ENCODE measurements at regions not wholly inside any gene's neighbourhood (a gene's known extent, or its start where the extent isn't known, plus 50 kb on each side); places are given as distances from the start of the nearest gene placed in this dataset.

DNA sequence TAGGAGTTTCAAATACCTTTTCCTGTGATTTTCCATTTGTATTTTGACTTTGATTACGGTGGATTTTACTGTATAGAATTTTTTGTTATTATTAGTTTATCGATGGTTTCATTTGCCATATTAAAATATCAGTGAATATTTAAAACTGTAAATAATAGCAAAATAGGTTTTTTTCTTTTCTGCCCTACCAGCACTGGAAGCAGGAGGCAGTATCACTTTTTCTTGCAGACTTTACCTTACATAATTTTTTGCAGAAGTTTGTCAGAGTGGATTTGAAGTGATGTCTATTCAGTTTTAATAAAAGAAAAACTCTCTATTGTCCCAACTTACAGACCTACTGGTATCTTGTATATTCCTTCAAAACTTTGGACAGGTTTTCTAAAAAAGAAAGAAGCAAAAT lies 213.6 kb downstream of the CENPF start:
- H3K27ac ChIP-seq = no peak overlapping the region
- no peak for DNase-seq (ENCODE audit: low spot score in 2 of 2)
- no peak overlapping the region for H3K4me3 ChIP-seq
- H3K4me1 ChIP-seq = no peaks in the 10 kb centered on the region
- H3K36me3 ChIP-seq = no peaks in the 10 kb centered on the region
- no peaks in the 10 kb centered on the region for H3K9me3 ChIP-seq
- no peak for TF ChIP-seq POLR2AphosphoS5 (IDR thresholded peaks at IDR 0.05)
- no peak for TF ChIP-seq POLR2A (IDR thresholded peaks at IDR 0.05)
- TF ChIP-seq, protein P1, sequence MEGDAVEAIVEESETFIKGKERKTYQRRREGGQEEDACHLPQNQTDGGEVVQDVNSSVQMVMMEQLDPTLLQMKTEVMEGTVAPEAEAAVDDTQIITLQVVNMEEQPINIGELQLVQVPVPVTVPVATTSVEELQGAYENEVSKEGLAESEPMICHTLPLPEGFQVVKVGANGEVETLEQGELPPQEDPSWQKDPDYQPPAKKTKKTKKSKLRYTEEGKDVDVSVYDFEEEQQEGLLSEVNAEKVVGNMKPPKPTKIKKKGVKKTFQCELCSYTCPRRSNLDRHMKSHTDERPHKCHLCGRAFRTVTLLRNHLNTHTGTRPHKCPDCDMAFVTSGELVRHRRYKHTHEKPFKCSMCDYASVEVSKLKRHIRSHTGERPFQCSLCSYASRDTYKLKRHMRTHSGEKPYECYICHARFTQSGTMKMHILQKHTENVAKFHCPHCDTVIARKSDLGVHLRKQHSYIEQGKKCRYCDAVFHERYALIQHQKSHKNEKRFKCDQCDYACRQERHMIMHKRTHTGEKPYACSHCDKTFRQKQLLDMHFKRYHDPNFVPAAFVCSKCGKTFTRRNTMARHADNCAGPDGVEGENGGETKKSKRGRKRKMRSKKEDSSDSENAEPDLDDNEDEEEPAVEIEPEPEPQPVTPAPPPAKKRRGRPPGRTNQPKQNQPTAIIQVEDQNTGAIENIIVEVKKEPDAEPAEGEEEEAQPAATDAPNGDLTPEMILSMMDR (IDR thresholded peaks at IDR 0.05) = no peak
- no peaks in the 10 kb centered on the region for H3K27me3 ChIP-seq
- intact Hi-C loops (cut with DNase I; ENCODE audit: low total_unique reads) = no loop called here

DNA sequence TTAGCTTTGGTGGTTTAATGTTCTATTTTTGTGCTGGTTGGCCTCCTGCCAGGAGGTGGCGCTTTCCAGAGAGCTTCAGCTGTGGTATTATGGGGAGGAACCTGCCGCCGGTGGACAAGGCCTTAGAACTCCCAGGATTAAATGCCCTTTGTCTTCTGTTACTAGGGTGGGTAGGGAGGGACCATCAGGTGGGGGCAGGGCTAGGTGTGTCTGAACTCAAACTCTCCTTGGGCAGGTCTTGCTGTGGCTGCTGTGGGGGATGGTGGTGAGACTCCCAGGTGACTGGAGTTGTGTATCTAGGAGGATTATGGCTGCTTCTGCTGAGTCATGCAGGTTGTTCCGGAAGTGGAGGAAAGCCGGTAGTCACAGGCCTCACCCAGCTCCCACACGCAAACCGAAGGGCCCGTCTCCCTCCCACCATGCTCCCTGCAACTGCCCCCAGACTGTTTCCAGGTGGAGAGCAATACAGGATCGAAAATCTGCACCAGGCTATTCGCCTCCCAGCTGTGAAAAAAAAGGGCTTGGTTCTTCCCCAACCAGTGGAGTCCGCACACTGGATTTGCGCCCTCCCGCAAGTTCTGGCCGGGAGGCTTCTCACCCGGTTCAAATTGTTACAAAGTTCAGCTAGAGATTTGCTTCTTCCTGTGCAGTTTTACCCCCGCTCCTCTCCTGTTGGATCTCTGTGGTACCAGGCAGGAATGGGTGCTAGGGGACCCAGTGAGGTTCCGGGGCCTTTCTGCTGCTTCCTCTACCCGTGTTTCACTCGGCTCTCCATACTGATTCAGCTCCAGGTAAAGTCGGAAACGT lies 220.5 kb downstream of the CENPF start:
- Histone ChIP-seq H3K36me3 (no peaks in the 10 kb centered on the region), H3K9me3 (peaks cover 0 to 11% of the 10 kb centered on the region in 2 donors), H3K4me1 (no peaks in the 10 kb centered on the region), H3K27me3 (no peaks in the 10 kb centered on the region), H3K27ac (no peak overlapping the region), H3K4me3 (no peak overlapping the region)
- intact Hi-C loops (cut with DNase I; ENCODE audit: low total_unique reads) = no loop called here
- DNase-seq (ENCODE audit: low spot score in 2 of 2) = no peak
- no peak for TF ChIP-seq POLR2AphosphoS5 (IDR thresholded peaks at IDR 0.05)
- TF ChIP-seq POLR2A (IDR thresholded peaks at IDR 0.05) = no peak
- TF ChIP-seq, protein P1 (IDR thresholded peaks at IDR 0.05) = no peak

DNA sequence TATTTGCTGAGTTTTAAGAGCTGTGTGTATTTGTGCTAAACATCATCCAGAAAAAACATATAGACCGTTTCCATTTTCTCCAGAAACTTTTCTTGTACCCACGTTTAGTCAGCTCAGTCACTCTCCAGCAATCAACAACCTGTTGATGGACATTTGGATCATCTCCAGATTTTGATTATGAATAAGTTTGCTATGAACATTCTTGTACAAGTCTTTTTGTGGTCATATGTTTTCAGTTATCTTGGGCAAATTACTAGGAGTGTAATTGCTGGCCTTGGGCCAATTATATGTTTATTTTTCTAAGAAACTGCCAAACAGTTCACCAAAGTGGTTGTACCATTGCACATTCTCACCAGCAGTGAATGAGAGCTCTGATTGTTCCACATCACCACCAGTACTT lies 221.8 kb downstream of the CENPF start:
- TF ChIP-seq POLR2A (IDR thresholded peaks at IDR 0.05) = no peak
- no peak for TF ChIP-seq POLR2AphosphoS5 (IDR thresholded peaks at IDR 0.05)
- H3K27me3 ChIP-seq = no peaks in the 10 kb centered on the region
- peaks cover 0 to 12% of the 10 kb centered on the region in 2 donors for H3K9me3 ChIP-seq
- H3K36me3 ChIP-seq = no peaks in the 10 kb centered on the region
- intact Hi-C loops (cut with DNase I; ENCODE audit: low total_unique reads) = no loop called here
- DNase-seq (ENCODE audit: low spot score in 2 of 2) = no peak
- H3K4me3 ChIP-seq = no peak overlapping the region
- no peak overlapping the region for H3K27ac ChIP-seq
- no peaks in the 10 kb centered on the region for H3K4me1 ChIP-seq

DNA sequence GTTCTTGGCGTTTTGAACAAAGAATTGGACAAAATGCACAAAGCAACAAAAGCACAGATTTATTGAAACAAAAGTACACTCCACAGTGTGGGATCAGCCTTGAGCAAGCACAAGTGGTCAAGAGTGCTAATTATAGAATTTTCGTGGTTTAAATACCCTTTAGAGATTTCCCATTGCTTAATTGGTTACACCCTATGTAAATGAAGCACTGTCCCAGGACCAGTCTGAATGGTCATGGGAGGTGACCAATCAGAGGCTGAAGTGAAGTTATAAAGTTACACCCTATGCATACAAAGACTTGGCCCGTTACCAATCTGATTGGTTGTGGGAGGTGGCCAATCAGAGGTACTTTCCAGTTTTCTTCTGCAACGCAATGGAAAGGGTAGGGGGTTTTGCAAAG lies 223.6 kb downstream of the CENPF start:
- no peak overlapping the region for H3K4me3 ChIP-seq
- TF ChIP-seq POLR2A (IDR thresholded peaks at IDR 0.05) = no peak
- TF ChIP-seq, protein P1 (IDR thresholded peaks at IDR 0.05) = no peak
- intact Hi-C loops (cut with DNase I; ENCODE audit: low total_unique reads) = no loop called here
- no peaks in the 10 kb centered on the region for H3K36me3 ChIP-seq
- no peak overlapping the region for H3K27ac ChIP-seq
- no peak for DNase-seq (ENCODE audit: low spot score in 2 of 2)
- H3K9me3 ChIP-seq = peaks cover 0 to 12% of the 10 kb centered on the region in 2 donors
- no peaks in the 10 kb centered on the region for H3K27me3 ChIP-seq
- H3K4me1 ChIP-seq = no peaks in the 10 kb centered on the region

DNA sequence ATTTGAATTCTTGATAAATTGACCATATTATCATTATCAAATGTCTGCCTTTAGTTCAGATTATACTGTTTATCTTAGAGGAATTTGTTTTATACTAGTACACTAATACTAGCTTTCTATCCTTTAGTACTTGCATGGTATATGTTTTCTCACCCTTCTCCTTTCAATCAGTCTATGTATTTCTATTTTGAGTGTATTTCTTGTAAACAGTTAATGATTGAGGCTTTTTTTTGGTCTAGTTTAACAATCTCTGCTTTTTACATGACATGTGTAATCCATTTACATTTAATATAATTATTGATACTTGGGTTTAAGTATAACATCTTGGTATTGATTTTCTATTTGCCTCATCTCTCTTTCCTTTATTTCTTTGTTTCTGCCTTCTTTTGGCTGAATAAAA lies 224.9 kb downstream of the CENPF start:
- TF ChIP-seq POLR2AphosphoS5 (IDR thresholded peaks at IDR 0.05) (no peak), POLR2A (IDR thresholded peaks at IDR 0.05) (no peak)
- TF ChIP-seq, protein P1 (IDR thresholded peaks at IDR 0.05) = no peak
- H3K4me3 ChIP-seq = no peak overlapping the region
- H3K27me3 ChIP-seq = no peaks in the 10 kb centered on the region
- peaks cover 0 to 12% of the 10 kb centered on the region in 2 donors for H3K9me3 ChIP-seq
- no peak for DNase-seq (ENCODE audit: low spot score in 2 of 2)
- intact Hi-C loops (cut with DNase I; ENCODE audit: low total_unique reads) = no loop called here
- no peak overlapping the region for H3K27ac ChIP-seq
- no peaks in the 10 kb centered on the region for H3K36me3 ChIP-seq
- no peaks in the 10 kb centered on the region for H3K4me1 ChIP-seq

Measured in breast epithelium (tissue), 4 donors.